ENCODE measurements at regions not wholly inside any gene's neighbourhood (a gene's known extent, or its start where the extent isn't known, plus 50 kb on each side); places are given as distances from the start of the nearest gene placed in this dataset.

DNA sequence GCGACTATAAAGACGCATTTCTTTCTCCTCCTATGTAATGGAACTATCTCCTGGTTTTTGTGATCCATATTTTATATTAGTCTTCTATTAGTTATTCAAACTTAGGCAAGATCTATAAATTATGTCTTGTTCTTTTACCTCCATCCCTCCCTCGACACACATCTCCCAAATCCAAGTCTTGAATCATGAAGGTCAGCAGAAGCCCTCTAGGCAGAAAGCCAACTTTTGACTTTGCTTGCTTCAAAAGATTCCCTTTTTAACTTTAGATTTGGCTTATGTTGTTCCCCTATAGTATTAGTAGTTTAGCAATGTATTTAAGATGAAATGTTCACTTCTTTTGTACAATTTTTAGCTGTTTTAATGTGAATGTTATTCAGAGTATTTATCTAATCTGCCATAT, 689.8 kb downstream of the SLC6A15 start:
- no peak for ATAC-seq (ENCODE audit: low FRiP score)
- TF ChIP-seq, protein P1, sequence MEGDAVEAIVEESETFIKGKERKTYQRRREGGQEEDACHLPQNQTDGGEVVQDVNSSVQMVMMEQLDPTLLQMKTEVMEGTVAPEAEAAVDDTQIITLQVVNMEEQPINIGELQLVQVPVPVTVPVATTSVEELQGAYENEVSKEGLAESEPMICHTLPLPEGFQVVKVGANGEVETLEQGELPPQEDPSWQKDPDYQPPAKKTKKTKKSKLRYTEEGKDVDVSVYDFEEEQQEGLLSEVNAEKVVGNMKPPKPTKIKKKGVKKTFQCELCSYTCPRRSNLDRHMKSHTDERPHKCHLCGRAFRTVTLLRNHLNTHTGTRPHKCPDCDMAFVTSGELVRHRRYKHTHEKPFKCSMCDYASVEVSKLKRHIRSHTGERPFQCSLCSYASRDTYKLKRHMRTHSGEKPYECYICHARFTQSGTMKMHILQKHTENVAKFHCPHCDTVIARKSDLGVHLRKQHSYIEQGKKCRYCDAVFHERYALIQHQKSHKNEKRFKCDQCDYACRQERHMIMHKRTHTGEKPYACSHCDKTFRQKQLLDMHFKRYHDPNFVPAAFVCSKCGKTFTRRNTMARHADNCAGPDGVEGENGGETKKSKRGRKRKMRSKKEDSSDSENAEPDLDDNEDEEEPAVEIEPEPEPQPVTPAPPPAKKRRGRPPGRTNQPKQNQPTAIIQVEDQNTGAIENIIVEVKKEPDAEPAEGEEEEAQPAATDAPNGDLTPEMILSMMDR (IDR thresholded peaks at IDR 0.05) = no peak
- no peak for DNase-seq (ENCODE audit: low spot score)

DNA sequence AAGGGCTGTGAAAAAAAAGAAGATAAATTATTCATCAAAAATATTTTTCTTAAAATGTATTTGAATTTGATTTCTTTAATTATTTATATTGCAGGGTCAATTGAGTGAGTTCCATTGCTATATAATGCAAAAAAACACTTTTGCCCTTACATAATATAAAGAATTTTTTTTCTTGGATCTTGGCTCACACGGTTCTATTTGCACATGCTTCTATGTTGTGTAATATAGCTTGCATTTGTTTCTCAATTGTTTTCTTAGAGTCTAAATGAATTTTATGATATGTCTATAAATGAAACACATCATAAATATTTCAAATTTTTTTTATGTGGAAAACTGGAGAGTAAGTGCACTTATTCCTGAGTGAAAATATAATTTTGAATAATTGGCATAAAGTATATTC, 694.2 kb downstream of the SLC6A15 start:
- TF ChIP-seq, protein P1 (IDR thresholded peaks at IDR 0.05) = no peak
- ATAC-seq (ENCODE audit: low FRiP score) (no peak), DNase-seq (ENCODE audit: low spot score) (no peak)

DNA sequence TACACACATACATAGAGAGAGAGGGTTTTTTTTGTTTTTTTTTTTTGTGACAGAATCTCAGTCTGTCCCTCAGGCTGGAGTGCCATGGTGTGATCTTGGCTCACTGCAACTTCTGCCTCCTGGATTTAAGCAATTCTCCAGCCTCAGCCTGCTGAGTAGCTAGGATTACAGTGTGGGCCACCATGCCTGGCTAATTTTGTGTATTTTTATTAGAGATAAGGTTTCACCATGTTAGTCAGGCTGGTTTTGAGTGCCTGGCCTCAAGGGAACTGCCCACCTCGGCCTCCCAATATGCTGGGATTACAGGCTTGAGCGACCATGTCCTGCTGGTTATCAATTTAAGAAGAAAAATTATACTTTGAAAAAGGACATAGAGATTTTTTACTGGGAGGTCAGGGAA, 710.6 kb downstream of the SLC6A15 start:
- DNase-seq (ENCODE audit: low spot score) (no peak), ATAC-seq (ENCODE audit: low FRiP score) (no peak)
- TF ChIP-seq, protein P1 (IDR thresholded peaks at IDR 0.05) = no peak

DNA sequence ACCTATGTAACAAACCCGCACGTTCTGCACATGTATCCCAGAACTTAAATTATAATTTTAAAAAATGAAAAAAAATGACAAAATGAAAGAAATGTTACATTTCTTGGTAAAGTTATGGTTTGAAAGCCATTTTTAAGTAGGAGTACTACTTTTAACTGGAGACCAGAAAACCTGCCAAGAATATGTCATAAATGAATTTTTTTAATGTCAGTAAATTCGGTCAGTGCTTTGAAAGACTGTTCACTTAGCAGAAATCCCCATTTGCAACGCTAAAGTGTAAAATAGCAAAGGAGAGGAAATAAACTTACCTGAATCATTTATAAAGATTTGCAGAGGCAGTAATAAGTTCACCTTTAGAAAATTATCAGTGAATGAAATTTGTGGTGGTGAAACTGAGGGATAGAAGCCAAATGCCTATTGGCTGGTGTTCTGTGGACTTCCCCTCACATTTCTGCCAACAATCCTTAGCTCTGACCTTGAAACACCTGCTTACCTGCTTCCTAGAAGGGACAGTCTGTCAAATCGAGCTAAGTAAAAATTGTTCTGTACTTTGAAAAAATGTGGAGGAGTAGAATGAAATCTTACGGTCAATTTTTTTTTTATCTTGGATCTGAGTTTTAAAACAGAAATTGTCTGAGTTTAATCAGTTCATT, 714.2 kb downstream of the SLC6A15 start:
- DNase-seq (ENCODE audit: low spot score) (no peak), ATAC-seq (ENCODE audit: low FRiP score) (no peak)
- TF ChIP-seq, protein P1 (IDR thresholded peaks at IDR 0.05) = no peak

DNA sequence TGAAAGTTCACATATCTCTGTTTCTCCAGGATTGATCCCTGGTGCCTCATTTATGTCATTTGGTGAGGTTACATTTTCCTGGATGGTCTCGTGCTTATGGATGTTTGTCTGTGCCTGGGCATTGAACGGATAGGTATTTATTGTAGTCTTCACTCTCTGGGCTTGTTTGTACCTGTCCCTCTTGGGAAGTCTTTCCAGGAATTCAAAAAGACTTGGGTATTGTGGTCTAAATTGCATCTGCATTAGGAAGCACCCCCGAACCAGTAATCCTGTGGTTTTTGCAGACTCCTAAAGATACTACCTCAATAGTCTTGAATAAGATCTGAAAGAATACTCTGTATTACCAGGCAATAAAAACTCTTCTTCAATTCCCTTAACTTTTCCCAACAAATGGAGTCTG, 720.8 kb downstream of the SLC6A15 start:
- DNase-seq (ENCODE audit: low spot score) (no peak), ATAC-seq (ENCODE audit: low FRiP score) (no peak)
- TF ChIP-seq, protein P1 (IDR thresholded peaks at IDR 0.05) = no peak

DNA sequence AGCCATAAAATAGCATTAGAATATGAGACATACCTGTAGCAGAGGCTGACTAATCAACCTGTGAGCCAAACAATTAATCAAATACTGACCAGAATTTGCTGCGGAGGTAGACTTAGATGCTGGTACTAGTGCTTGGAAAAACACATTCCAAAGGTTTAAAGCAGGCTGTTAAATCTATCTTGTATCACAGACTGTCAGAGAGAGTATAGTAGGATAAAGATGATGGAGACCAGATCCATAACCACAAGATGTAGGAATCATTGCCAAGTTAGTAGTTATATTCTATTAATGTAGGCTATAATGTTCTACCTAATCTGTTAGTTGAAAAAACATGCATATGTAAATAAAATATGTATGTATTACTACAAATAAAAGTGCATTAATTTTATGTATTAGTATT, 726.2 kb downstream of the SLC6A15 start:
- ATAC-seq (ENCODE audit: low FRiP score) = no peak
- DNase-seq (ENCODE audit: low spot score) = no peak
- TF ChIP-seq, protein P1 (IDR thresholded peaks at IDR 0.05) = no peak

DNA sequence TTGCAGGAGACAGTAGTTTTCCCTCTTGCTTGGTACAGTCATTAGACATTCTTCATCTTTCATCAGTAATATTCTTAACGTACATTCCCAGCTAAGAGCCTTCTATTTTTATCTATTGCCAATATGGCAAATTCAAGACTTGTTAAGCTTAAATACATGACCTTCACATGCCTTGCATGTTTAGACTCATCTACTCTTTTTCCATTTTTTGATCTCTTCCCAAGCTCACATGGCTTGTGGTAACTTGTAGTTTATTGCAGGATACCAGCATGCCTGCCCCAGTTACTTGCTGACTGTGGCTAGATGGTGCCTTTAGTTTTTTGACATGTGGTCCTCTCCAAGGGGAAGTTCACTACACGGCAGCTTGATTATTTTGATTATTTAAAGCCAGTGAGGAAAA, 729.0 kb downstream of the SLC6A15 start:
- ATAC-seq (ENCODE audit: low FRiP score) (no peak), DNase-seq (ENCODE audit: low spot score) (no peak)
- TF ChIP-seq, protein P1 (IDR thresholded peaks at IDR 0.05) = no peak
